ENCODE measurements at regions not wholly inside any gene's neighbourhood (a gene's known extent, or its start where the extent isn't known, plus 50 kb on each side); places are given as distances from the start of the nearest gene placed in this dataset.
A peak's percentile ranks its signal among the peaks of the same experiment; 100 is the strongest.
"Not testable (repeated sequence)": the region's sequence is repeated elsewhere in the genome, so short reads cannot be mapped to it uniquely, and the experiment has no call there.

DNA sequence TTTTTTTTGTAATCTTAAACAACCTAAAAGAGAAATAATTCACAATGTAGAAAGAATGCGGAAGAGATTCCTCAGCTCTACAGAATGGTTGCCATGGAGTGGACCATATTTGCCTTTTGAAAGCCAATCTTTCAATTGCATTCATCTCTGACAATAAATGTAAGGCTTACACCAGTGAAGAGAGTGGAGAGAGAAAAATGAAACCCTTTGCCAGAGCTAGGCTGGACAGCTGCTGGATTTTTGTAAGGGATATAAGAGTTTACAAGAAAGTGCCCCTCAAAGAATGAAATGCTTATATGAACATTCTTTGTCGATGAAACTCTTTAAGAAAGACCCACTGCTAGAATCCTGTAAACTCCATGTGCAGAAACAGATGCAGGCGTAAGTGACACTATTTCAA, 66.0 kb upstream of the FAT1 start:
- no peak for DNase-seq (ENCODE audit: low read depth)
- no peak for TF ChIP-seq CTCF (IDR thresholded peaks at IDR 0.05; ENCODE audit: control insufficient read depth, extremely low read depth, insufficient read depth)
- H3K4me3 ChIP-seq (ENCODE audit: low read depth, low read length), result no peak overlapping the region

- peak; percentile 86 for DNase-seq (ENCODE audit: low read depth)
- TF ChIP-seq CTCF (IDR thresholded peaks at IDR 0.05; ENCODE audit: control insufficient read depth, extremely low read depth, insufficient read depth), result no peak
- no peak overlapping the region for H3K4me3 ChIP-seq (ENCODE audit: low read depth, low read length)
Observed at GRCh38 chr4:186790630-186791029, 67.0 kb upstream of the FAT1 start.

DNA sequence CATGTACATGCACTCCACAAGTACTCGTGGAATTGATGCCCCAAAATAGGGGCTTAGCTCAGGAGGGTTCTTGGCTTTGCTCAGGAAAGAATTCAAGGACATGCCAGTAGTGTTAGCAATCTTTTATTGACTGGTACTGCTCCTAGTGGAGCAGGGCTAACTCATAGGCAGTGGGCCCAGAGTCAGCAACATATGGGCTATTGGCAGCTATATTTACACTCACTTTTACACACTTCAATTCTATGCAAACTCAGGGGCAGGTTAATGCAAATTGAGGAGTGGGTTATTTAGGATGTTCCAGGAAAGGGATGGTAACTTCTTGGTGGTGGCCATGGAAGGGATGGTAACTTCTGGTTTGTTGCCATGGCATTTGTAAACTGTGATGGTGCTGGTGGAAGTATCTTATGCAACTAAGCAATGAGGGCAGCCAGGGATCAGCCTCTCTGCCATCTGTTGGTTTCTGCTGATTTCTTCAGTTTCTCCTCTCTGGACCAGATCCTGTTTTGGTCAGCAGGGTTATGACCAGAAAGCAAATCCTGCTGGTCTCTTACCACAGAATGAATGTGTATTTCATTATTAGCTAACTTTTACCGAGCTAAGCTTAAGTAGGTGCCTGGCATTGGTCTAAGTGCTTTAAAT, 69.2 kb upstream of the FAT1 start:
- DNase-seq (ENCODE audit: low read depth), result no peak
- TF ChIP-seq CTCF (IDR thresholded peaks at IDR 0.05; ENCODE audit: control insufficient read depth, extremely low read depth, insufficient read depth), result no peak
- no peak overlapping the region for H3K4me3 ChIP-seq (ENCODE audit: low read depth, low read length)

DNA sequence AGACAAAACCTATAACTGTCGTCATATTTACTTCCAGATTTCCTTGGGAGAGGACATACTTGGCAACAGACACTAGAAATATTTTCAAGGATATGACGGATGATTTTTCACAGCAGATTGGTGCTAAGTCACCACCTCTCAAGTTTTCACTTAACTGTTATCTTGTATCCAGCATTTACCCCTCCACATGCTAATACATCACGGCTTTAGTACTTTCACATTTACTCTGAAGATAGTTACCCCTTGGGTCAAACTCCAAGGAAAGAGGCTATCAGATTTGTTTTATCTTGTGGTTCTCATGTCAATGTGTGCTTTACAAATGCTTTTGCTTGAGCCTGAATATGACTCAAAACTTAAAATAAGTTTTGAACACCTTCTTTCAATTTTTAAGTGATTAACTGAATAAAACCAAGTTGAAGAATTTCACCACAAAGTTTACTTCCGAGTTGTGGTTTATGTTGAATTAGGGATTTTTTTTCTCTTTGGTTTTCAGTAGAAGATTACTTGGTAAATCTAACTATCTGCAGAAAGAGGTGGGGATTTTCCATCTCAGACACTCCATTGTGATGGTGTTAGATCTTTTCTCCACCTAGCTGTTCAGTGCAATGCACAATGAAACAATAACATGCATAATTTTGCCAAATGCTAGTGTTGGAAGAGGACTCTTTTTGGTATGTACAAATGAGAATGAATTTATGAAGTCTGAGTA, 75.4 kb upstream of the FAT1 start:
- no peak for TF ChIP-seq CTCF (IDR thresholded peaks at IDR 0.05; ENCODE audit: control insufficient read depth, extremely low read depth, insufficient read depth)
- no peak for DNase-seq (ENCODE audit: low read depth)

DNA sequence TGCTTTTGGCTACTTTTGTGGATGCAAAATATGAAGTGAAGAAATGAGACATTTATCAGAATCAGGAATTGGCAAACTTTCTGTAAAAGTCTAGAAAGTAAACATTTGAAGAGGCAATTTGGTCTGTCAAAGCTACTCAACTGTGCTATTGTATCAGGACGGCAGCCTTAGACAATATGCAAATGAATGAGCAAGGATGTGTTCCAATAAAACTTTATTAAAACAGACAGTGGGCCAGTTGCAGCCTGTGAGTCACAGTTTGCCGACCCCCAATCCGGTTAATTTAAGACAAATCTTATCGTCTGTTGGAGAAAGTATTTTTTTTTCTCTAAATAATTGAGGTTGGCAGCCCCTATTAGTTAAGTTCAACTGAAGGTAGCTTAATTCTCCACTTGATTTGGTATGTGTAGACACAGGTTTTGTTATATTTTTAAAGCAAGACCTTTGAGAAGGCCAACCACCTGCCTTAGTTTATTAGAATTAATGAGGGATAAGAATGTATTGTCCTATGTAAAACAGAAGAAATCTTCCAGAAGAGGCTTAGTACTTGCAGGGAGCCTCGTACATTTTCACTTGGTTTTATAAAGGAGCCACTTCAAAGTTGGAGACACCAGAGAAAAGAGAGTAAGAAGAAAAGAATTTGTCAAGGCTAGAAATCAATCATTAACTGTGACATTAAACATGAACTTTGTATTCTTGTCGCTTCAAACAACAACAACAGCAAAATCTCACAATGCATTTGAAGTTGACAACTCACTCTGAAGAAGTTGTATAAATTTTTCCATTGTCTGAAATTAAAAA, 81.6 kb upstream of the FAT1 start:
- TF ChIP-seq CTCF (IDR thresholded peaks at IDR 0.05; ENCODE audit: control insufficient read depth, extremely low read depth, insufficient read depth), result no peak
- DNase-seq (ENCODE audit: low read depth), result no peak
- no peak overlapping the region for H3K4me3 ChIP-seq (ENCODE audit: low read depth, low read length)

More for the DNA sequence above, 75.4 kb upstream of the FAT1 start:
- H3K4me3 ChIP-seq (ENCODE audit: low read depth, low read length), result no peak overlapping the region

DNA sequence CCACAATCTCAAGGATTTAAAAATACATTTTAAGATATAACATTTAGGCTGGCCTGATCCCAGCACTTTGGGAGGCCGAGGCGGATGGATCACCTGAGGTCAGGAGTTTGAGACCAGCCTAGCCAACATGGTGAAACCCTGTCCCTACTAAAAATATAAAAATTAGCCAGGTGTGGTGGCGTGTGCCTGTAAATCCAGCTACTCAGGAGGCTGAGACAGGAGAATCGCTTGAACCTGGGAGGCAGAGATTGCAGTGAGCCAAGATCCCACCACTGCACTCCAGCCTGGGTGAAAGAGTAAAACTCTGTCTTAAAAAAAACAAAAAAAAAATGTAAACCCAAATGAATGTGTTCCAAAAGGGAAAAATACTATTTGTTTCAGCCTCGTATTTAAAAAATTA, 82.3 kb upstream of the FAT1 start:
- not testable (repeated sequence) for DNase-seq (ENCODE audit: low read depth); H3K4me3 ChIP-seq (ENCODE audit: low read depth, low read length)

DNA sequence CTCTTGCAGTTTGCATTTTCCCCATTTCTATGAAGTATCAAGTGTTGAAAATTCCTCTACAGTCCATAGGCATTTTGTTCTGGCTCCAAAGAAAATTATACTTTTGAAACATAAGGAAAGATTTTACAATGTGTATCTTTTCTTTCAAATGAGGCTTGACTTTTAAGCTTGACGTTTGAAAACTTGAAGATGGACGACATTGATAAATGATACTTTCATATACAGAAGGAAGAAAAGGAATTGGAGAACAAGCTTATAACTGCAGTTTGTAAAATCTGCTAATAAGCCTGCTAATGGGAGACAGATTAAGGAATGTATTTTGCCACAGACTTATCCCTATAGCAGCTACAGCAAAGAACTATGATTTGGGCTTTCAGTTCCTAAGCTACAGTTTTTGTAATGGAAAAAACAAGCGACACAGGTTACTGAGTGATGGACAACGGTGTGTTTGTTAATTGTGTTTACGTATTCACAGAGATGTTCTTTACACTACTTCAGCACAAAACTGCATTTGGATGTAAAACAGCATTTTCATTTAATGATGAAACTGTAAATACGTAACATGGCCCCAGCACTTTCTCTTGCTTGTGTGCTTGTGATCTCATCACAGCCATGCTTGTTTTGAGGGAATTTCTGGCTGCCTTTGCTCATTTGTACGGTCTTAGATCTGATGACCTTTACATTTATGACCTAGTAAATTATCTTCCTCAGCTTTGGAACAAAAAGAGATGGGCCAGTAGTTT, 83.2 kb upstream of the FAT1 start:
- DNase-seq (ENCODE audit: low read depth), result no peak
- TF ChIP-seq CTCF (IDR thresholded peaks at IDR 0.05; ENCODE audit: control insufficient read depth, extremely low read depth, insufficient read depth), result no peak
- H3K4me3 ChIP-seq (ENCODE audit: low read depth, low read length), result no peak overlapping the region
